Left renal cortex interstitium (tissue), 4 donors: ENCODE measurements at regions not wholly inside any gene's neighbourhood (a gene's known extent, or its start where the extent isn't known, plus 50 kb on each side); places are given as distances from the start of the nearest gene placed in this dataset.
A peak's percentile ranks its signal among the peaks of the same experiment; 100 is the strongest.

Experiments
- DNase-seq, 4 donors: peaks; one replicate each; pipeline ENCODE4 v3.0.0-alpha.2; 2013; ENCODE audit warnings: low read depth in 4 of 4, low spot score in 2 of 4, missing footprints in 1 of 4

DNA sequence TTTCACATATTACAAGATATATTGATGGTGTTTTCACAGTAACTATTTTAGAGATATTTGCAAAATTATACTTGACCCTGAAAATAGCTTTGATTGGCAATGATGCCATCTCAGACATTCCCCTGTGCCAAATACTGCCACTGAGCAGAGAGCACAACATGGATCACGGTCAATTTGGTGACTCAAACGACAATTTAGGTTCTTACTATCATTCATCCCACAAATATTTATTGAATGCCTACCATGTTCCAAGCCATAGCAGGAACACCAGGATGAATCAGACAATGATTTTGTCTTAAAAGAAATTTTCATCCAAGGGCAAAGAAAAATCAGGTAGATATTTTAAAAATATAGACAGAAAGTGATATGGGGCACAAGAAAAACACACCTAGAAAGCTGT is 153.2 kb upstream of the ADO start:
- no peak for DNase-seq

DNA sequence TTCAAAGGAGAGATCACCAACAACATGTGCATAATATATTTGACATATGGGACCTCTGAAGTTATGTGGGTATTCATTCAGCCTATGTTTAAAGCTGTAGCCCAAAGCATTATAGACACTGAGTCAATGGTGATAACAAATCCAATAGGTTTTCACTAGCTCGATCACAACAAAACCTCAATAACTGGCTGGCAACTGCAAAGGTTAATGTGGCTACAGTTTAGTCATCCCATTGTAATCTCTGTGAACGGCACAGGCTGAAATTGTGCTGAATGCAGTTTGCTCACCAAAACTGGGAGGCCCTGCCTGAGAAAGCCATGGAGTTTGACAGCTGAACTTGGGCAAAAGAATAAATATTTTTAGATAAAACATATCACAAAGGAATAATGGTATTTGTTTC is 152.4 kb upstream of the ADO start:
- no peak for DNase-seq

DNA sequence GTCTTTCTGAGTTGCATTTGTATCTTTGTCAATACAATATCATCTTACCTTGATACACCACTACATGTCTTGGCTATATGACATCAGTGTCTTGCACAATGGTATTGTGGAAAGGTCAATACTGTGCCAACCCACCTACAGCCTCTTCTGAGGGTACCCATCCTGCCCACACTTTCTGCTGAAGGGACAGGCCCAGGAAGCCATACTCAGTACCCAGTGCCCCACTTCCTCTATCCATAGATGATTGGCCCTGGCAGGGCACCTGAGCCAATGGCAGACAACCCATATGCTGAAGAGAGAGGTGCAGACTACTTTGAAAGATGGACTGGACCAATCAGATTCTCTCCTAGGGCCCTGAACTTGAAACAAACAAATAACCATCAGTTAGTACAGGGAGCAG is 152.0 kb upstream of the ADO start:
- DNase-seq: no peak

DNA sequence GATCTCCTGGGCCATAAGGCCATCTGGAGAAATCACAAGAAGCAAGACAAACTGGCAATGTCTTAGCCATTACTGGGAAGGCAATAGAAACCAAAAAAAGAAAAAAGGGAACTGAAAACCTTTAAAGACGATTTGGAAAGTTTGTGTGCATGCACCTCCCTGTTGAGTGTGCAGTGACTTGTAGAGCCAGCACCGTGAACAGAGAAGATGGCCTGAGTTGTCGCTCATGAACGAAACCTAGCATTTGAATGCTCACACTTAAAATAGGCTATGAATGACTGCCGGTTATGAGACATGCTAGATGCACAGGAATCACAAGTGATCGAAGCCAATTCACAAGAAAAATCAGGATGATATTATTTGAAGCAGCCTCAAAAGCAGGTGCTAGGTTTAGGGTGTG is 151.3 kb upstream of the ADO start:
- no peak for DNase-seq

DNA sequence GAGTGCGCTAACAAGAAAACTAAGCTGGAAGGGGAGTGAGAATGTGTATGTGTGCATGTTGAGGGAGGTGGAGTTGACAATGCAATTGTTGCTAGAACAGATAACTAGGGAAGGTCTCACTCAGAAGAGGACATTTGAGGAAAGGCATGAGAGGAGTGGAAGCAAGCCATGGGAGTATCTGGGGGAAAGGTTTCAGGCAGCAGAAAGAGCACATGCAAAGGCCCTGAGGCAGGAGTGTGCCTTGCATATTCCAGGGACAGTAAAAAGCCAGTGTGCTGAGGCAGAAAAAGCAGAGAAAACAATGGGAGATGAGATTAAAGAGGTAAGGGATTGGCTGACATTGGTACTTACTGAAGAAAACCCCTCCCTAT is 149.6 kb upstream of the ADO start:
- DNase-seq: no peak

DNA sequence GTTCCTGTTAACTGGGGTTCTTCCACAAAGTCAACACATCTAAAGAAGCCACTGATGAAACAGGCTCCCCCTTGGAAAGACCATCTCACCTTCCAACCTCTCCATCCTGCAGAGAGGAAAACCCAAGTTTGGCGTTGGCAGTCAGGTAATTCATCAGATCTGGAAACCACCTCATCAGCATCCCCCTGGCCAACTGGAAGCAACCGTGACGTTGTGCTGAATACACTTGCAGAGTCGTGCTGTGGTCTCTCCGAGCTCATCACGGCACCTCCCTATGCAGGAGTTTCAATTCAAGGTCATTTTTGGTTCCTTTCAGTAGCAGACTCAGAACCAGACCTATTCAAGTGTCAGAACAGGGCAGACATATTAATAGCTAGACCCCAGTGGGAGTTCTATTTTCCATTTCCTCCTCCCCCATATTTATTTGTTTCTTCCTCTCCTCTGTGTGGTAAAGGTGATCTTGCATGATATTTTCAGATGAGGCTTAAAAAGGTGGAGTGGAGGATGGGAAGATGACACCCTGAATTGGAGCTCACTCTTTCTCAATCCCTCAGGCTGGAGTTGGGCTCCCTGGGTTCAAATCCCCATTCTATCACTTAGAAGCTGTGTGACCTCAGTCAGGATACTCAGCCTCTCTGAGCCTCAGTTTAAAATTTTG is 149.1 kb upstream of the ADO start:
- DNase-seq: no peak

DNA sequence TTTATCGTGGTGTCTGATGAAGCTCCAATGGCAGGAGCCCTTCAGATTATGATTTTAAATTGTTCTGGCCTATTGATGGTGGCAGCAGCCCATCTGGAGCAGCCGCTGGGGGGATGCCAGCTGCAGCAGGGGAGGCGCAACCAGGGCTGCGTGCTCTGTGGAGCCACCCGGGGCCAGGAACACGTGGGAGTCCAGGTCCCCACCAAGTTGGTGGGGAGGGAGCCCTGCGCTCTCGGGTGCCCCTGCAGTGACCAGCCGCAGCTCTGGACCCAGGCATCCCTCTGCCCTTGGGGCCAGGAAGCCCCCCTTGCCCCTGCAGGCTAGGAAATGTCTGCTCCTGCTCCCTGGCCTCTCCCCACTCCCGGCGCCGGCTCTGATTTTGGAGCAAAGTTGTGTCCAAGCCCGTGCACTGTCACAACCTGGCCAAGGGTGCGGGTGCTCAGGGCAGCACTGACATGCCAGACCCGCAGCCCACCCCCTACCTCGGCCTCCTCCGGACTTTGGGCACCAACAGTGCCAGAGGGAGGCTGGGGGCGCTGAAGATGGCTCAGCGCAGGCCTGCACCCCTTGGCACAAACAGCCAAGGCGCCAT is 147.2 kb upstream of the ADO start:
- no peak for DNase-seq

DNA sequence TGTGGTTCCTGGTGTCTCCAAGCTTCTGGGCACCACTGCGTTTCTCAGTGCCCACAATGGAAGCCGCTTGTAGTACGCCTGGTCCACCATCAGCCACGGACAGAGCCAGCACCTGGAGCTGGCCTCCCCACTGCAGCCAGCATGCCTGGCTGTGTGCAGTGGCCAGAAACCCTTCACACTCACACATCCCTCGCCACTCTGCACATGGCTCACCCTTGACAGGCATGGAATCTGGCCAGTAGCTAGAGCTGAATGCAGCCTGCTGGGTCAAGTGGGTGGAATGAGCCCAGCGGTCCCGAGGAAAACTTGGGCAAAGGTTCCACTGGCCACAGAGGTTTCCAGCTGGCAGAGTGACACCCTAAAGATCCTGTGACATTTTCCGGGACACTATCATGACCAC is 146.0 kb upstream of the ADO start:
- no peak for DNase-seq

DNA sequence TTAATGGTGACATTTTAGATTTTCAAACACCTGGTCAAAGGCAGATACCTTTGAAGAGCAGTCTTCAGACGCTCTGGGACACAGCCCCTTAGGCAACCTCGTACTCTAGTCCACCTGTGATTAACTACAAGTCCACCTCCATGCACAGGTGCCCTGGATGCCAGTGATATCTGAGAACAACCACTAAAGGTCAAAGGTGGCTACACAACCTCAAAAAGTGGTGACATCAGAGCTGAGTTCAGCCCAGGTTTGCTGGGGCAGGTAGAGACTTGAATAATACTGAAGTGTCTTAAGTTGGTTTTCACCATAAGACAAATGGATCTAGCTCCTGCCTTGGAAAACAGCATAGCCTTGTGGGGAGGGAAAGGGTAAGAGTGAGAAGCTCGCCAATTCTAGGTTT is 143.4 kb upstream of the ADO start:
- DNase-seq: no peak

DNA sequence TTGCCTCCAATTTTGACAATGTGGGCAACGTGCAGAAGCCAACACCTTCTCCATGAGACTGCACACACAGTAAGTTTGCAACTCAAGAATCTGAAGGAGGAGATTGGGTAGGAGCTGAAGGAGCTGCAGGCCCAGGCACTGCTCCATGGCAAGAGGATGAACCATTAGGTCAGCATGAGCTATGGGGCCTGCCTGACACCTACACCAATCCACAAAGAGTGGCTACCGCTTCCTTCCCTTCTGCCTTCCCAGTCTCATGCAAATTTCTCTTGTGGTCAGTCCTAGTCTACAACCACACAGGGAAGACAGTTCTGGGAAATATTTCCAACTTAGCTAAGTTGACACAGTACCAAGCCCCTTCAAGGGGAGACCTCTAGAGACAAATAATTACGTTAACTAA is 142.0 kb upstream of the ADO start:
- no peak for DNase-seq

DNA sequence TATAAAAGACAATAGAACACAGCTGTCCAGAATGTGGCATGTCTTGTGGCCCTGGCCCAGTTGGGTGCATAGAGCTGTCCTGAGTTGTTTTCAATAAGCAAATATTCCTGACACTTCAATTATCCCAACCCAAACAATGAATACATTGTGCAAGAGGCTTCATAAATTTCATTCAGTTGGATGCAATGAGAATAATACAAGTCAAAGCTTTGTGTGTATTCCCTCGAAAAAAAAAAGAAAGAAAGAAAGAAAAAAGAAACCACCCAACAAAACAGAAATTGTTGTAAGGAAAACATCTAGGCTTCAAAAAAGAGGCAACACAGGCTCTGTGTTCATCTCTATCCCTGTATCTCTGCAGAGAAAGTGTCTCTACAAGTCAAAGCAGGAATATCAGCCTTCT is 138.7 kb upstream of the ADO start:
- DNase-seq: no peak

DNA sequence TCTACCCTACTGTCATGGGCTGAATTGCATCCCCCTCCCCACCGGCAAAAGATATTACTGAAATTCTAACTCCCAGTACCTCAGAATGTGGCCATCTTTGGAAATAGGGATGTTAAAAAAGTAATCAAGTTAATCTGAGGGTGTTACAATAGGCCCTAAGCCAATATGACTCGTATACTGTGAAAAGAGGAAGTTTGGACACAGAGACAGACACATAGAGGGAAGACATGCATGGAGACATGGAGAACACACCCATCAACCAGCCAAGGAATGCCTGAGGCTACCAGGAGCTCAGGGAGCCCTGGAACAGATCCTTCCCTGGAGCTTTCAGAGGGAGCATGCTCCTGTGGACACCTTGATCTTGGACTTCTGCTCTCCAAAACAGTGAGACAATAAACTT is 138.2 kb upstream of the ADO start:
- DNase-seq: no peak

DNA sequence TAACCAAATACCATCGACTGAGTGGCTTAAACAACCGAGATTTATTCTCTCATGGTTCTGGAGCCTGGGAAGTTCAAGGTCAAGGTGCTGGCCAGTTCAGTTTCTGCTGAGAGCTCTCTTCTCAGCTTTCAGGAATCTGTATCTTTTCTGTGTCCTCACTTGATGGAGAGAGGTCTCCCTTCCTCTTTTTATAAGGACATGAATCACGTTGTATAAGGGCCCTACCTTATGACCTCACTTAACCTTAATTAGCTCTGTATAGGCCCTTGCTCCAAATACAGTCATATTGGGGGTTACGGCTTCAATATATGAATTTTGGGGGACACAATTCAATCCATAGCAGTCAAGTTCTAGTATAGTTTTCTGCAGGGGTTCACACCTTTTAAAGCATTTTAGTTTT is 135.2 kb upstream of the ADO start:
- DNase-seq: no peak

DNA sequence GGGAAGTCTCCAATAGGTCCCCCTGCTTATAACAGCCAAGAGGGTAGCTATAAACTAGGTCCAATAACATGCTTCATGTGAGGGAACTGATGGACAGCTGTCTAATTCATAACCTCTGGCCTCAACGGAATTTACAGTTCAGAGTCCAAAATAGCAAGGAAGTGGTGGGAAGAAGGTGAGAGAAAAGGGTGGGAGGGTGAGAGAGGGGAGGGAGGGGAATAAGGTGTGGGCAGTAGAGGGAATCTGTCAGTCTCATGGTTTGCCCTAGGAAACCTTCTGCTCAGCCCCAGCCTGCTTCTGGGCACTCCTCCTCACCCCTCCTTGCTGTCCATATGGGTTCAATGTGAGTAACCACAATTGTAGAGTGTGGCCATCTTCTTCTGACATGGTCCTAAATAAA is 133.4 kb upstream of the ADO start:
- no peak for DNase-seq

DNA sequence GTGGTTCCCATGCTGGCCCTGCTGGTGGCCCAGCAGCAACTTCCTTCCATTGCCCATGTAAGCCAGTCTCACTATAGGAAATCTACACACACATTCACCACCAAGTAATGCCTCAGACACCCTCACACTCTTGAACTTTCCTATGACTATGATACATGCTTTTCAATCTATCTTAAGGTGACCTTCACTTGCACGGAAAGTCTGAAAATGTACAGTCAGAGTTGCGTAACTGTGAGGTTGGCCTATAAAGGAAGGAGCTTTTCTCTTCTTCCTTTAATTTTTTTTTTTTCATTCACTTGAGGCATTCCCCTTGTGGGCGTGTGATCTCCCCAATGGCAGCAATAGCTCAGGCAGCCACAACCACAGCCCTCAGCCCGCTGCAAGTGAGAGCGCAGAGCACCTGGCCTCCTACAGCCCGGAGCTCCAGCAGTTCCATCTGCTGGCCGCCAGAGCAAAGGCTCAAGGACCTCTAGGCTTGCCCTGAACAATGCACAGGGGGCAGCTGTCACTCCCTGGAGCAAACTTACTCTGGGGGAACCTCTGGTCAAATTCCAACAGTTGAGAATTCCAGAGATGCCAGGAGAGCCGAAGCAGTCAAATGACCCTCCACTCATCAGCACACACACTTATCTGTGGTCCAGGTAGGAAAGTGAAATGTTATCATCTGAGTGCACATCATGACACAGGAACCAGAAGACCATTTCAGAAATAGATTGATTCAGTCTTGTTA is 123.1 kb upstream of the ADO start:
- DNase-seq: no peak

DNA sequence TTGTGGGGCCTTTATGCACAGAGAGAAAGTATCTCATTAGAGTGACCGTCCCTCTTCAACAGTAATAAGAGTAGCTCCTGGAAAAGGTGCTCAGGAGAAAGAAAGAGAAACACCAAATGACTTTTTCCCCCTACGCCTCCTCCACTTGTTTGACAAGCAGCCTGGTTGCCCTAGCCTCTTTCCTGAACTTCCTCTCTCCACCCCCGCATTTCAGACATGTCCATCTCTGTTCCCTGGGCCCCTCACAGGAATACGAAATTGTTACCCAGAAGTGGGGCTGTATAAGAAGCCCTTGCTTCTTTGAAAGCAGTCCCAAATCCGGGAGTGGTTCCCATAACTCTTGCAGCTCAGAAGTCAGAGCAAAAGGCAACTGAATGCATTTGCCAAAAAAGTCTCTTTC is 119.6 kb upstream of the ADO start:
- DNase-seq: no peak

DNA sequence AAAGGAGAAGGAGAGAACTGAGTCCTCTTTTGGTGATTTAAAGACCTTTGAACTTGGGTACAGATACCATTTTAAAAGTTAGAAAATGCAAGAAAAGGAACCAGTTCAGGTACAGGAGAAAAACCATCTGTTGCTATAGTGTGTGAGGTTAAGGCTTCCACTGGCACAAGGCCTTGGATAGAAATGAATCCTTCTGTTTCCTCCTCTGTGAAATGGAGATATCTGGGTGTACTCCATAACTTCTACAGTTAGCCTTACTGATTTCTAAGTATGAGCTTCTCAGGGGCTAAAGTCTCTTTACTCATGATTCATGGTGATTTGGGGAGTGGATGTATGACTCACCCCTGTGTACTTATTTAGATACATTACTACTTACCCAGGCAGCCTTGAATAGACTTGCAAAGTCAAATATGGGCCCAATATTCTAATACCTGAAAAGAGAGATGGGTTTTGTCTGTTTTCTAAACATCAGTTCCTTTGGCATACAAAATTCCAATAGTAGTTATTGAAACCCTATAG is 117.2 kb upstream of the ADO start:
- DNase-seq: no peak

DNA sequence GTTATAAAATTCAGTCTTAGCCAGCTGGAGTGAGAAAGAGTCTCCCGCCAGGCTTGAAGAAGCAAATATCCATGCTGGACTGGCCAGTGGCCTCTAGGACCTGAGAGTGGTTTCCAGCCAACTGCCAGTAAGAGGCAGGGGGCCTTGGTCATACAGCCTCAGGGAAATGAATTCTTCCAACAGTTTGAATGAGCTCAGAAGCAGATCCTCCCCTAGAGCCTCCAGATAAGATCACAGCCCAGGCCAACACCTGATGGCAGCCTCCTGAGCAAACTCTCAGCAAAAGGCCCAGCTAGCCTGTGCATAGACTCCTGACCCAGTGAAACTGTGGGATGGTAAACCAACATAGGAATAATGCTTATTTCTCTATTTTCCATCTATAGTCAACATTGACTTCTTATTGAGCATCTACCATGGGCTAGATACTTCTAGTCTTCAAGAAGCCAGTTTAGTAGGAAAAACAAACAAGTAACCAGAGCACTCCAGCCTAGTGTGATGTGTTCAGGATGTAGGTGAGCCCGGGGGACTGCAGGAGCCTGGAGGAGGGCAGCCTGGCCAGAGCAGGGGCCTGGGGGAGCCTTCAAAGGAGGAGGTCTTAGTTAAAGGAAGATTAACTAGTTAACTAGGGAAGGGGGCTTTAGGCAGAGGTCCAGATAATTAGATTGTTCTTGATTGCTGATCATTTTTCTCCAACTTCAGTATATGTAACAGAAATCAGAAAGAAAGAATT is 115.4 kb upstream of the ADO start:
- DNase-seq: no peak

DNA sequence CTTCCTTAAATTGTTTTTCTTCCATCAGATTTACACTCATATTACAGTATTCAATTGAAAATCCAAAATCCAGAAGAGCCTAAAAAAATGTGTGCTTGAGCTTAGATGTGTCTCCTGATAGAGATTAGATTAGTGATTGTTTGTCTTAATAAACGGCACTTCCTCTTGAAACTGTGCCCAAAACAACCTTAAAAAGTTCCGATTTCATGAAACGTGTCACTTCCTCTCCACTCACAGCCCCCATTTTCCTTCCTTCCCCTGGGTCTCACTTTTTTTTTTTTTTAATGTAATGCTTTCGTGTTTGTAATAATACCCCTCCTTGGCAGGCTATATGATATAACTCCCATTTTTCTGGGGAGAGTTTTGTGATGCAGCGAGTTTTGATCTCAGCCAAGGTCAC is 114.8 kb upstream of the ADO start:
- peak in 1 of 4 donors; percentile 20 for DNase-seq

DNA sequence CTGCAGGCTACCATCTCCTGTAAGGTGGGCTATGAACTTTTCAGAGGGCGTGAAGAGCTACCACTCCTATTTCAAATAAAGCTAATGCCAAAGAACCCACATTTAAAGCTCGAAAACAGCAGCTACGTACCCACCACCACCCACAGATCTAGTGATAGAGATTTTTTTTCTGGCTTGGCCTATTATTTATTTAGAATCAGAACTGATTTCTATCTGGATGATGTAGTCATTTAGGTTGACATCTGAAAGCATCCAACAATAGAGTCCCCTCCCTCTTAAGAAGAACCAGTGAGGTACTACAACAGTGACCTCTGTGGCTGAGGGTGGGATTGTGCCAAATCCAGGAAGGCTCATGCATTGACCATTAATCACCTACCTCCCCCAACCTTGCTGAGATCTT is 113.8 kb upstream of the ADO start:
- no peak for DNase-seq

DNA sequence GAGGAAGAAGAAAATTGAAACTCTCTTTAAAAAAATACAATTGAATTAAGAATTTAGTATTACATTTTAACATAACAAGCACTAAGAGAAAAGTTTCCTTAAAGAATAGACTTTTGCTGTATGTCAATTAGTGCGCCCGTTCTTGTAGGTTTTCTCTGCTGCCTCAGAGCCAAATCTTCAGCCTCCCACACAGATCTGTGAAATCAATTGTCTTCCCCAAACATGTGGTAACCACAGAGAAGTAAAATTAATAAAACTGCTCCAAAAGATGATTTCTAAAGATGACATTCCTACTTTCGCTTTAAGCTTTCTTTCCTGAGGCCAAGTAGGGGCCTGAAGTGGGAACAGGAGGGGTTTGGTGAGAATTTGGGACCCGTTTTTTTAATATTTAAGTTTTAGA is 113.2 kb upstream of the ADO start:
- DNase-seq: no peak

DNA sequence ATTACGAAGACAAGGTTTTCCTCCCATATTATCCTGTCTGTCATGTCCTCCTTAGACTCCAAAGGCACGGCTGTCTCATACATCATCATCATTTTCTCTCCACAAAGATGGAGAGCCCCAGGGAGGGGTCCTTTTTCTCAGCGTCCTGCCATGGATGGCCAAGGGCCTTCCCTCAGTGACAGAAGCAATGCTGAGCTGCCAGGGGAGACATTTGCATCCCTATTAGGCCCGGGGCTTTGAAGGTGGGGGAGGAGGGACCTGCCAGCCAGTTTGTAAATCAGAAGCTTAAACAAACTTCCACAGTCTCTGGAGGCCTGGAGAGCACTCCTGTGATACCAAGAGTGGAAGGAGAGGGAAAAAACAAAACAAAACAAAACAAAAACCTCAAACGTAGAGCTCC is 112.4 kb upstream of the ADO start:
- peak in 1 of 4 donors; percentile 33 for DNase-seq
